Activated CD8-positive, alpha-beta T cell treated with anti-CD3 and anti-CD28 coated beads for 36 hours (primary cell): ENCODE measurements at regions not wholly inside any gene's neighbourhood (a gene's known extent, or its start where the extent isn't known, plus 50 kb on each side); places are given as distances from the start of the nearest gene placed in this dataset.
A peak's percentile ranks its signal among the peaks of the same experiment; 100 is the strongest.
"Not testable (repeated sequence)": the region's sequence is repeated elsewhere in the genome, so short reads cannot be mapped to it uniquely, and the experiment has no call there.

Experiments
- ATAC-seq: fragments of 200-7000 bp; cut with Tn5 transposase; one replicate; pipeline ENCODE4 v1.10.0; 2021; ENCODE audit warnings: mild to moderate bottlenecking, moderate library complexity
- CTCF ChIA-PET: fragments of 350-600 bp; sonication (Branson Sonifier 250); formaldehyde crosslinking; loops from one replicate; lab custom pipeline; 2021; ENCODE audit warnings: antibody characterized with exemption; lab: Charles Lee
- POLR2A ChIA-PET: fragments of 350-600 bp; sonication (Branson Sonifier 250); formaldehyde crosslinking; loops from one replicate; lab custom pipeline; 2021; ENCODE audit warnings: antibody characterized with exemption; lab: Charles Lee
- DNase-seq: peaks from one replicate; pipeline ENCODE4 v3.0.0-alpha.2; 2020
- H3K27ac Mint-ChIP-seq: one replicate; pipeline ENCODE4 v1.8.0; 2021; ENCODE audit warnings: mild to moderate bottlenecking, mixed read lengths
- H3K27me3 Mint-ChIP-seq: one replicate; pipeline ENCODE4 v1.8.0; 2021; ENCODE audit warnings: mixed read lengths
- H3K36me3 Mint-ChIP-seq: one replicate; pipeline ENCODE4 v1.8.0; 2021; ENCODE audit warnings: low read depth, mixed read lengths
- H3K4me1 Mint-ChIP-seq: one replicate; pipeline ENCODE4 v1.8.0; 2021; ENCODE audit warnings: low read depth, mixed read lengths
- H3K4me3 Mint-ChIP-seq: one replicate; pipeline ENCODE4 v1.8.0; 2021; ENCODE audit warnings: mild to moderate bottlenecking, moderate library complexity, mixed read lengths
- H3K9me3 Mint-ChIP-seq: one replicate; pipeline ENCODE4 v1.8.0; 2021; ENCODE audit warnings: mixed read lengths
- CTCF ChIP-seq: fragments of 200-600 bp; IDR thresholded peaks from one replicate; pipeline ENCODE4 v1.8.0; 2022; ENCODE audit warnings: antibody characterized with exemption, mild to moderate bottlenecking
- intact Hi-C: fragments of 100-400 bp; cut with micrococcal nuclease; formaldehyde crosslinking; loops from one replicate; pipeline ENCODE4 v1.10.0; 2022

GRCh38 chr2:236644502-236644911 is 74.9 kb downstream of the ACKR3 start:
- Mint-ChIP-seq H3K9me3 (no peaks in the 10 kb centered on the region), H3K27me3 (peaks cover 21% of the 10 kb centered on the region), H3K4me3 (no peak overlapping the region), H3K4me1 (no peaks in the 10 kb centered on the region), H3K27ac (no peak overlapping the region), H3K36me3 (no peaks in the 10 kb centered on the region)
- CTCF ChIA-PET: no interaction called here
- peak; percentile 53 for ATAC-seq
- POLR2A ChIA-PET: no interaction called here
- intact Hi-C loops: no loop called here
- no peak for TF ChIP-seq CTCF
- DNase-seq: peak; percentile 25

DNA sequence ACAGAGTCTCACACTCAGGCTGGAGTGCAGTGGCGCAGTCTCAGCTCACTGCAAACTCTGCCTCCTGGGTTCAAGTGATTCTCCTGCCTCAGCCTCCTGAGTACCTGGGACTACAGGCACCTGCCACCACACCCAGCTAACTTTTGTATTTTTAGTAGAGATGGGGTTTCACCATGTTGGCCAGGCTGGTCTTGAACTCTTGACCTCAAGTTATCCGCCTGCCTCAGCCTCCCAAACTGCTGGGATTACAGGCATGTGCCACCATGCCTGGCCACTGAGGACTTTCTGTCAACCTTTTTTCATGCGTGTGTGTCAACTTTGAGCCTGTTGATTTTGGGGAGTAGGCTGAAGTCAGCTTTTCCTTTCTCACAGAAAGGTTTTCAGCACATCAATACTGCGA is 75.5 kb downstream of the ACKR3 start:
- H3K4me1 Mint-ChIP-seq, H3K36me3 Mint-ChIP-seq, H3K4me3 Mint-ChIP-seq, H3K9me3 Mint-ChIP-seq, ATAC-seq, CTCF ChIA-PET, POLR2A ChIA-PET, H3K27ac Mint-ChIP-seq, DNase-seq, intact Hi-C loops: not testable (repeated sequence)
- H3K27me3 Mint-ChIP-seq: peaks cover 21% of the 10 kb centered on the region

DNA sequence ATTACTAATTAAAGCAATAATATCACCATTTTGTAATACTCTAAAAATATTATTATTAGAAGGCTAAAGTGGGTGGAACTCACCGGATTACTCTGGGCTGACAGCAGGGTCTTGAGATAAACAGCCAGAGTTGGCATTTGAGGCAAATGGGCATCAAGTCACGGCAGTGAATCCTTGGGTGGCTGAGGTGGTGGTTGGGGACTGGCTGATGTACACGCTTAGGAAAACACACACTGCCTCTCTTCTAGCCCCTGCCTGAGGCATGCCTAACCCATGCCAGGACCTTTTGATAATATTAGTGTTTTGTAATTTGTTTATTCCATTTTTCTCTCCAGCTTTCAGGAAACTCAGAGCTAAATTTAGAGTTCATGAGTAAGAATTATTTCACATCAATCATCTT is 76.8 kb downstream of the ACKR3 start:
- intact Hi-C loops: no loop called here
- ATAC-seq (no peak), DNase-seq (no peak)
- Mint-ChIP-seq H3K4me3 (no peak overlapping the region), H3K36me3 (no peaks in the 10 kb centered on the region), H3K9me3 (peaks cover 4% of the 10 kb centered on the region), H3K4me1 (no peaks in the 10 kb centered on the region), H3K27me3 (peaks cover 19% of the 10 kb centered on the region), H3K27ac (no peak overlapping the region)
- ChIA-PET POLR2A (no interaction called here), CTCF (no interaction called here)
- no peak for TF ChIP-seq CTCF

- no peak for TF ChIP-seq CTCF
- intact Hi-C loops: no loop called here
- DNase-seq (no peak), ATAC-seq (no peak)
- POLR2A ChIA-PET: no interaction called here
- Mint-ChIP-seq H3K4me3 (no peak overlapping the region), H3K36me3 (no peaks in the 10 kb centered on the region), H3K27me3 (peaks cover 19% of the 10 kb centered on the region), H3K9me3 (peaks cover 4% of the 10 kb centered on the region), H3K4me1 (no peaks in the 10 kb centered on the region), H3K27ac (no peak overlapping the region)
- CTCF ChIA-PET: no interaction called here
These were observed 77.2 kb downstream of the ACKR3 start for GRCh38 chr2:236646871-236647270.

DNA sequence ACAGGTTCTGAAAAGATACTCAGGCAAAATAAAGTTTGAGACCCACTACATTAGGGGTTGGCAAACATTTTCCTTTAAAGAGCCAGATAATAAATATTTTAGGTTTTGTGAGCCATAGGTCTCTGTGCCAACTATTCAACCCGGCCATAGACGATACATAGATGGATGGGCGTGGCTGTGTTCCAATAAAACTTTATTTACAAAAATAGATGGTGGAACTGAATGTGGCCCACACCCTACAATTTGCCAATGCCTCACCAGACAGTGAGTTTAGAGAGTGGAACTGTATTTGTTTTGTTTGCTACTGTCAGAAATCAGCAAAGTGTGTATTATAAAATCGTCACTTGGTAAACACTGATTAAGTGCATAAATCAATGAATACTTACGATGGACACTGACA is 78.0 kb downstream of the ACKR3 start:
- no peak overlapping the region for H3K4me3 Mint-ChIP-seq
- POLR2A ChIA-PET: no interaction called here

More for the DNA sequence above, 78.0 kb downstream of the ACKR3 start:
- Mint-ChIP-seq H3K27me3 (peaks cover 19% of the 10 kb centered on the region), H3K9me3 (peaks cover 4% of the 10 kb centered on the region), H3K4me1 (no peaks in the 10 kb centered on the region), H3K36me3 (no peaks in the 10 kb centered on the region), H3K27ac (no peak overlapping the region)
- intact Hi-C loops: no loop called here
- CTCF ChIA-PET: no interaction called here
- DNase-seq (no peak), ATAC-seq (no peak)
- no peak for TF ChIP-seq CTCF
